ENCODE measurements at regions not wholly inside any gene's neighbourhood (a gene's known extent, or its start where the extent isn't known, plus 50 kb on each side); places are given as distances from the start of the nearest gene placed in this dataset.

DNA sequence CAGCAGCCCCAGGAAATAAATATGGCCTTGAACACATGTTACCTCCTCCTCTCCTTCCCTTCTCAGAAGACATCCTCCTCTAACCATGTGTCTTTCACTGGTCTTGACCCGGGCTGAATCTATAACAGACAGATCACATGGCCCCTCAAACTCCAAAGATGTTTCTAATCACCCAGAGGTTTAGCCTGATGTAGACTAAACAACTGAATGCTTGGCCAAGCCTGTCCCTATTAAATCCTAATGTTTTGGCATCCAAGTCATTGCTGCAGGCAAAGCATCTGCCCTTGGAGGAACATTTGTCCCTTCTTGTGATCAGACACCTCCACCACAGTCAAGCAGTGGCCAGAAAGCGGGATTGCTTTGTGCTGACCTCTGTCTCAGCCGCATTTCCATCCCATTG, 65.5 kb downstream of the ANKRD60 start:
- ATAC-seq (no peak), DNase-seq (no peak)
- Histone ChIP-seq H3K4me3 (no peak overlapping the region), H3K9me3 (no peaks in the 10 kb centered on the region), H3K27ac (no peak overlapping the region), H3K36me3 (ENCODE audit: insufficient read depth in 1 of 2, low read depth in 1 of 2) (no peaks in the 10 kb centered on the region), H3K4me1 (no peaks in the 10 kb centered on the region), H3K27me3 (ENCODE audit: insufficient read depth in 3 of 3, low read length in 2 of 3) (peaks cover 0 to 2% (median 0%) of the 10 kb centered on the region in 3 donors)
- 84 to 90% (median 89%) methylated on average over 3 of the region's 3 CpGs for WGBS, 3 donors
- intact Hi-C loops (cut with DNase I): no loop called here
- TF ChIP-seq, protein P1, sequence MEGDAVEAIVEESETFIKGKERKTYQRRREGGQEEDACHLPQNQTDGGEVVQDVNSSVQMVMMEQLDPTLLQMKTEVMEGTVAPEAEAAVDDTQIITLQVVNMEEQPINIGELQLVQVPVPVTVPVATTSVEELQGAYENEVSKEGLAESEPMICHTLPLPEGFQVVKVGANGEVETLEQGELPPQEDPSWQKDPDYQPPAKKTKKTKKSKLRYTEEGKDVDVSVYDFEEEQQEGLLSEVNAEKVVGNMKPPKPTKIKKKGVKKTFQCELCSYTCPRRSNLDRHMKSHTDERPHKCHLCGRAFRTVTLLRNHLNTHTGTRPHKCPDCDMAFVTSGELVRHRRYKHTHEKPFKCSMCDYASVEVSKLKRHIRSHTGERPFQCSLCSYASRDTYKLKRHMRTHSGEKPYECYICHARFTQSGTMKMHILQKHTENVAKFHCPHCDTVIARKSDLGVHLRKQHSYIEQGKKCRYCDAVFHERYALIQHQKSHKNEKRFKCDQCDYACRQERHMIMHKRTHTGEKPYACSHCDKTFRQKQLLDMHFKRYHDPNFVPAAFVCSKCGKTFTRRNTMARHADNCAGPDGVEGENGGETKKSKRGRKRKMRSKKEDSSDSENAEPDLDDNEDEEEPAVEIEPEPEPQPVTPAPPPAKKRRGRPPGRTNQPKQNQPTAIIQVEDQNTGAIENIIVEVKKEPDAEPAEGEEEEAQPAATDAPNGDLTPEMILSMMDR (IDR thresholded peaks at IDR 0.05): no peak

- peaks cover 0 to 2% (median 0%) of the 10 kb centered on the region in 3 donors for H3K27me3 ChIP-seq (ENCODE audit: insufficient read depth in 3 of 3, low read length in 2 of 3)
- TF ChIP-seq, protein P1 (IDR thresholded peaks at IDR 0.05): no peak
- H3K4me3 ChIP-seq: no peak overlapping the region
- no peaks in the 10 kb centered on the region for H3K9me3 ChIP-seq
- WGBS, 3 donors: 93 to 98% (median 95%) methylated on average over 2 of the region's 2 CpGs
- DNase-seq (no peak), ATAC-seq (no peak)
- no peaks in the 10 kb centered on the region for H3K36me3 ChIP-seq (ENCODE audit: insufficient read depth in 1 of 2, low read depth in 1 of 2)
- no peak overlapping the region for H3K27ac ChIP-seq
- intact Hi-C loops (cut with DNase I): no loop called here
- H3K4me1 ChIP-seq: no peaks in the 10 kb centered on the region
Measured at GRCh38 chr20:58161192-58161591, 67.3 kb downstream of the ANKRD60 start.

DNA sequence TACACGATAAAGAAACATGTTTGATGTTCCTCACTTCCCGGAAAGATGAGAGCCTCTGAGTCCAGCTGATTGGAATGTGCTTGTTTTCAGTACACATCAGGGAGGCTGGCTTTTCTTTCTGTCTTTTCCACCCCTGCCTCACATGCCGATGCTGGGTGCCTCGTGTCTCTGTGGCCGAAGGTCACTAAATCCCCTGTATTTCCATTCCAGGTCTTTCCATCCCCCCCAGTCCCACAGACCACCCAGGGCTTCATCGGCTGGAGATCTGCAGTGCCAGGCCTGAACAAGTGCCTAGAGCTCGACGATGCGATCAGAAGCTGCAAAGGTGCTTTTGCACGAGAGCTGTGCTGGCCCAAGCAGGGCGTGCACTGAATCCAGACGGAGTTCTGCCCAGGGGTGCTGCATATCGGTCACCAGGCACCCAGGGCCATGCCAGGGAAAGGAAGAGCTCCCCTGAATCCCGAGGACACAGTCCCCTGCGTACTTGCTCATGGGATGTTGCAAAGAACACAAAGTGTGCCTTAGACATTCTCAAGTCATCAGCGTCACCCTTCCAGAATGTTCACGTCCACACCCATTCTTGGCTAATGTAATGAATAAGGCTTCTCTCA, 67.9 kb downstream of the ANKRD60 start:
- DNase-seq (peak in 1 of 2 donors; percentile 34), ATAC-seq (peak in 1 of 4 donors; percentile 37)
- H3K4me3 ChIP-seq: no peak overlapping the region
- 71 to 77% (median 72%) methylated on average over 17 of the region's 17 CpGs for WGBS, 3 donors
- H3K36me3 ChIP-seq (ENCODE audit: insufficient read depth in 1 of 2, low read depth in 1 of 2): no peaks in the 10 kb centered on the region
- H3K27ac ChIP-seq: no peak overlapping the region
- H3K9me3 ChIP-seq: no peaks in the 10 kb centered on the region
- H3K4me1 ChIP-seq: no peaks in the 10 kb centered on the region
- TF ChIP-seq, protein P1 (IDR thresholded peaks at IDR 0.05): no peak
- peaks cover 0 to 2% (median 0%) of the 10 kb centered on the region in 3 donors for H3K27me3 ChIP-seq (ENCODE audit: insufficient read depth in 3 of 3, low read length in 2 of 3)
- intact Hi-C loops (cut with DNase I): no loop called here

GRCh38 chr20:58155148-58155925, 73.1 kb downstream of the ANKRD60 start:
- 75 to 84% (median 78%) methylated on average over 13 of the region's 13 CpGs for WGBS, 3 donors
- DNase-seq (no peak), ATAC-seq (no peak)
- Histone ChIP-seq H3K9me3 (no peaks in the 10 kb centered on the region), H3K4me3 (no peak overlapping the region), H3K27me3 (ENCODE audit: insufficient read depth in 3 of 3, low read length in 2 of 3) (peaks cover 0 to 30% (median 2%) of the 10 kb centered on the region in 3 donors), H3K4me1 (no peaks in the 10 kb centered on the region), H3K36me3 (ENCODE audit: insufficient read depth in 1 of 2, low read depth in 1 of 2) (no peaks in the 10 kb centered on the region), H3K27ac (no peak overlapping the region)
- intact Hi-C loops (cut with DNase I): no loop called here
- TF ChIP-seq, protein P1 (IDR thresholded peaks at IDR 0.05): no peak

All from psoas muscle (tissue), 7 donors.